ENCODE measurements at regions not wholly inside any gene's neighbourhood (a gene's known extent, or its start where the extent isn't known, plus 50 kb on each side); places are given as distances from the start of the nearest gene placed in this dataset.

GRCh38 chr1:10867914-10868598, 71.6 kb upstream of the CASZ1 start:
- H3K4me3 Mint-ChIP-seq: peak overlapping the region; percentile 39
- DNase-seq (ENCODE audit: low read depth, low spot score): no peak
- no peak overlapping the region for H3K27ac Mint-ChIP-seq (ENCODE audit: unreplicated experiment)
- H3K4me1 Mint-ChIP-seq: peaks cover 35% of the 10 kb centered on the region
- TF ChIP-seq, protein P1, sequence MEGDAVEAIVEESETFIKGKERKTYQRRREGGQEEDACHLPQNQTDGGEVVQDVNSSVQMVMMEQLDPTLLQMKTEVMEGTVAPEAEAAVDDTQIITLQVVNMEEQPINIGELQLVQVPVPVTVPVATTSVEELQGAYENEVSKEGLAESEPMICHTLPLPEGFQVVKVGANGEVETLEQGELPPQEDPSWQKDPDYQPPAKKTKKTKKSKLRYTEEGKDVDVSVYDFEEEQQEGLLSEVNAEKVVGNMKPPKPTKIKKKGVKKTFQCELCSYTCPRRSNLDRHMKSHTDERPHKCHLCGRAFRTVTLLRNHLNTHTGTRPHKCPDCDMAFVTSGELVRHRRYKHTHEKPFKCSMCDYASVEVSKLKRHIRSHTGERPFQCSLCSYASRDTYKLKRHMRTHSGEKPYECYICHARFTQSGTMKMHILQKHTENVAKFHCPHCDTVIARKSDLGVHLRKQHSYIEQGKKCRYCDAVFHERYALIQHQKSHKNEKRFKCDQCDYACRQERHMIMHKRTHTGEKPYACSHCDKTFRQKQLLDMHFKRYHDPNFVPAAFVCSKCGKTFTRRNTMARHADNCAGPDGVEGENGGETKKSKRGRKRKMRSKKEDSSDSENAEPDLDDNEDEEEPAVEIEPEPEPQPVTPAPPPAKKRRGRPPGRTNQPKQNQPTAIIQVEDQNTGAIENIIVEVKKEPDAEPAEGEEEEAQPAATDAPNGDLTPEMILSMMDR (conservative IDR thresholded peaks at IDR 0.05): no peak
- no peaks in the 10 kb centered on the region for H3K9me3 Mint-ChIP-seq
- peaks cover 73% of the 10 kb centered on the region for H3K27me3 Mint-ChIP-seq (ENCODE audit: low read depth)
- H3K36me3 Mint-ChIP-seq (ENCODE audit: low read depth): no peaks in the 10 kb centered on the region

DNA sequence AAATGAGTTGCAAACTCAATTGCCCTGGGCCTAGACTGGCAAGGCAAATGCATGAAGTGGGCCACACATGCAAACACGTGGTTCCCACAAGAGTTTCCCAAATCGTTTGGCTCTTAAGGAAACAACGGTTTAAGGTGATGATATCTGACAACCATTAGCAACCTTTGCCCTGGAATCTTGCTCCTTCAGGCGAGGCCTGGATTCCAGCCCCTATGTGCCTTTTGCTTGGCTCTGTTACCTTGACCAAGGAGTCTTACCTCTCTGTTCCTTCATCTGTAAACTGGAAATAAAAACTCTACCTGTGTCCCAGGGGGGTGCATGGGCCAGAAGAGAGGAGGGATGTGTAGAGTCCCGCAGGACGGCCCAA, 72.1 kb upstream of the CASZ1 start:
- TF ChIP-seq, protein P1 (conservative IDR thresholded peaks at IDR 0.05): no peak
- peak overlapping the region; percentile 32 for H3K4me3 Mint-ChIP-seq
- H3K4me1 Mint-ChIP-seq: peaks cover 32% of the 10 kb centered on the region
- peaks cover 71% of the 10 kb centered on the region for H3K27me3 Mint-ChIP-seq (ENCODE audit: low read depth)
- H3K27ac Mint-ChIP-seq (ENCODE audit: unreplicated experiment): no peak overlapping the region
- H3K9me3 Mint-ChIP-seq: no peaks in the 10 kb centered on the region
- DNase-seq (ENCODE audit: low read depth, low spot score): no peak
- no peaks in the 10 kb centered on the region for H3K36me3 Mint-ChIP-seq (ENCODE audit: low read depth)

GRCh38 chr1:10869933-10870332, 73.5 kb upstream of the CASZ1 start:
- no peak for DNase-seq (ENCODE audit: low read depth, low spot score)
- Mint-ChIP-seq H3K4me1 (peaks cover 18% of the 10 kb centered on the region), H3K36me3 (ENCODE audit: low read depth) (no peaks in the 10 kb centered on the region), H3K9me3 (no peaks in the 10 kb centered on the region), H3K27ac (ENCODE audit: unreplicated experiment) (no peak overlapping the region), H3K27me3 (ENCODE audit: low read depth) (peaks cover 60% of the 10 kb centered on the region), H3K4me3 (no peak overlapping the region)
- TF ChIP-seq, protein P1 (conservative IDR thresholded peaks at IDR 0.05): no peak

DNA sequence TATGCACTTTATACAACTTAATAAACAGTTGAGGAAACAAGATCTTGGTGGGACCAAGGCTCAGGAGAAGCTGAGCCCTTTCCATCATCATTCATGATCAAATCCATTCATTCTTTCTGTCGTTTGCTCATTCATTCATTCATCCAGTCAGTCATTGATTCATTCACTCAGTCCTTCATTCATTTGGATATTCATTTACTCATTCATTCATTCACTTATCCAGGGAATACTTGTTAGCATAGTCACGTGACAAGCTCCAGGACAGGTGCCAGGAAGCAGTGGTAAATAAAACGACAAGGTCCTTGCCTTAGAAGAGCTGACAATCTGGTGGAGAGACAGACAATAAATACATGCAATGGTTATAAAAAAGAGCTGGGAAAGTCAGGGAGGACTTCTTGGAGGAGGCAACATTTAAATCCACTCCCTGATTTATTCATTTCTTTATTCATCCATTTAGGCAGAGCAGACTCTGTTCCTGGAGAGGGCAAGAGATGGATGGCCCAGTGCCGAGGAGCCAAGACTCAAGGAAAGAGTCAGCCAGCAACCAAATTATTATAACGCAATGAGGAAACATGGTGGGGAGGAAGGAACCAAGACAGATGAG, 74.1 kb upstream of the CASZ1 start:
- no peaks in the 10 kb centered on the region for H3K36me3 Mint-ChIP-seq (ENCODE audit: low read depth)
- H3K9me3 Mint-ChIP-seq: no peaks in the 10 kb centered on the region
- H3K4me1 Mint-ChIP-seq: peaks cover 15% of the 10 kb centered on the region
- TF ChIP-seq, protein P1 (conservative IDR thresholded peaks at IDR 0.05): no peak
- DNase-seq (ENCODE audit: low read depth, low spot score): no peak
- peaks cover 53% of the 10 kb centered on the region for H3K27me3 Mint-ChIP-seq (ENCODE audit: low read depth)
- H3K27ac Mint-ChIP-seq (ENCODE audit: unreplicated experiment): no peak overlapping the region
- no peak overlapping the region for H3K4me3 Mint-ChIP-seq

DNA sequence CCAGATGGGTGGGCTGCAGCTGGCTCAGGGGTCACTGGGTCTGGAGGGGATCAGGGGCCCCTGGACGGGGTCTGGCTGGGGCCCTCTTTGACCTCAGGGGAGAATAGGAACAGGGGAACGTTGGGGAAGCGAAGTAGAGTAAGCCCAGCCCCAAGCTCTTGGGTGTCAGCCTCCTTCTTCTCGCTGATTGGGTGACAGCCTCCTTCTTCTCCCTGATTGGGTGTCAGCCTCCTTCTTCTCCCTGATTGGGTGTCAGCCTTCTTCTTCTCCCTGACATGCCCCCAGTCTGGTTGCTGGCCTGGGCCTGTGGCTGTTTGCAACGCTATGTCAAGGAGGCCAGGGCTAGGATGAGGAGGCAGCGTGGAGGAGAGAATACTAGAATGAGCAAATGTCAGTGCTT, 76.7 kb upstream of the CASZ1 start:
- H3K27ac Mint-ChIP-seq (ENCODE audit: unreplicated experiment): no peak overlapping the region
- peaks cover 5% of the 10 kb centered on the region for H3K4me1 Mint-ChIP-seq
- no peaks in the 10 kb centered on the region for H3K9me3 Mint-ChIP-seq
- no peak for DNase-seq (ENCODE audit: low read depth, low spot score)
- H3K27me3 Mint-ChIP-seq (ENCODE audit: low read depth): peaks cover 33% of the 10 kb centered on the region
- TF ChIP-seq, protein P1 (conservative IDR thresholded peaks at IDR 0.05): no peak
- H3K4me3 Mint-ChIP-seq: no peak overlapping the region
- H3K36me3 Mint-ChIP-seq (ENCODE audit: low read depth): no peaks in the 10 kb centered on the region

All from neural crest cell (in vitro differentiated cells).